Endothelial cell of umbilical vein (primary cell): ENCODE measurements at regions not wholly inside any gene's neighbourhood (a gene's known extent, or its start where the extent isn't known, plus 50 kb on each side); places are given as distances from the start of the nearest gene placed in this dataset.

Source experiments
- BruUV-seq: library from RNA; stranded (reverse); fragments of 400-500 nt; replicated peaks from 2 replicates; lab custom pipeline; 2021; lab: Mats Ljungman, UMichigan
- CTCF ChIA-PET: fragments of 300-600, 350-600 bp; sonication (Branson Sonifier 250); formaldehyde crosslinking; loops from one replicate; lab custom pipeline; 2021; ENCODE audit warnings: antibody characterized with exemption, inconsistent platforms; lab: Charles Lee
- POLR2A ChIA-PET: fragments of 300-600, 350-600 bp; sonication (Branson Sonifier 250); formaldehyde crosslinking; loops from one replicate; lab custom pipeline; 2021; ENCODE audit warnings: antibody characterized with exemption, inconsistent platforms; lab: Charles Lee
- DNase-seq: peaks from one replicate; pipeline ENCODE4 v3.0.0-alpha.2; 2011; ENCODE audit warnings: low read depth, low spot score
- FAIRE-seq: peaks from 2 replicates; lab custom pipeline; 2011; peaks lifted over from hg19 to GRCh38; lab: Jason Lieb, UNC
- H2AFZ ChIP-seq: 2 replicates; pipeline ENCODE4 v1.6.0; 2012; ENCODE audit warnings: low read depth, low read length, control low read depth, inconsistent platforms
- H3K27ac ChIP-seq: 2 replicates; pipeline ENCODE4 v1.5.1; 2011; ENCODE audit warnings: low read depth, mild to moderate bottlenecking, control low read depth, low read length, moderate library complexity; ENCODE audit not compliant: insufficient read depth
- H3K27me3 ChIP-seq, 2 experiments: 2 replicates each; pipeline versions ENCODE4 v1.6.0 to v1.6.1; 2011; ENCODE audit warnings: low read length in 2 of 2, mixed read lengths in 1 of 2; ENCODE audit not compliant: control insufficient read depth in 2 of 2, insufficient read depth in 2 of 2
- H3K36me3 ChIP-seq, 2 experiments: 2 replicates in 1 of 2; 3 replicates in 1 of 2; pipeline ENCODE4 v1.5.1; 2011; ENCODE audit warnings: low read length in 2 of 2, mild to moderate bottlenecking in 1 of 2, moderate library complexity in 1 of 2; ENCODE audit not compliant: control insufficient read depth in 2 of 2, insufficient read depth in 2 of 2; ENCODE audit errors: extremely low read depth in 1 of 2
- H3K4me1 ChIP-seq: 3 replicates; pipeline ENCODE4 v1.5.1; 2011; ENCODE audit warnings: mild to moderate bottlenecking, low read length; ENCODE audit not compliant: control insufficient read depth, insufficient read depth; ENCODE audit errors: extremely low read depth
- H3K4me2 ChIP-seq: 2 replicates; pipeline ENCODE4 v1.6.1; 2011; ENCODE audit warnings: low read length, control low read depth, mixed read lengths; ENCODE audit not compliant: insufficient read depth
- H3K4me3 ChIP-seq, 3 experiments: fragments of 200-600 bp in 1 of 3; sonication (generic), shearing (Covaris generic) in 1 of 3; replicated peaks in 1 of 3; 2 replicates each; pipeline ENCODE4 v1.5.1; 2011 to 2016; ENCODE audit warnings: control low read depth in 3 of 3, low read length in 3 of 3, mild to moderate bottlenecking in 2 of 3, inconsistent platforms in 1 of 3, low read depth in 1 of 3, moderate library complexity in 1 of 3; ENCODE audit not compliant: insufficient read depth in 1 of 3
- H3K79me2 ChIP-seq: 2 replicates; pipeline ENCODE4 v1.6.0; 2012; ENCODE audit warnings: low read length, inconsistent platforms; ENCODE audit not compliant: control insufficient read depth, insufficient read depth
- H3K9ac ChIP-seq: replicated peaks from 2 replicates; pipeline ENCODE3; 2011; ENCODE audit warnings: low read length, control low read depth; ENCODE audit not compliant: insufficient read depth; ENCODE audit errors: extremely low read depth
- H3K9me1 ChIP-seq: replicated peaks from 3 replicates; pipeline ENCODE4 v1.6.0; 2011; ENCODE audit warnings: mild to moderate bottlenecking, low read length; ENCODE audit not compliant: control insufficient read depth, insufficient read depth; ENCODE audit errors: extremely low read depth
- H3K9me3 ChIP-seq: replicated peaks from 2 replicates; pipeline ENCODE4 v1.5.1; 2012; ENCODE audit warnings: low read length, inconsistent platforms; ENCODE audit not compliant: control insufficient read depth, insufficient read depth
- H4K20me1 ChIP-seq: replicated peaks from 2 replicates; pipeline ENCODE3; 2011; ENCODE audit warnings: mild to moderate bottlenecking, low read length; ENCODE audit not compliant: control insufficient read depth, insufficient read depth; ENCODE audit errors: extremely low read depth
- CTCF ChIP-seq, 2 donors: IDR thresholded peaks; 1 replicate in 1 of 2; 2 replicates in 1 of 2; pipeline ENCODE4 v1.5.1; 2011; ENCODE audit warnings: low read length in 2 of 2, mild to moderate bottlenecking in 2 of 2, moderate library complexity in 2 of 2, control low read depth in 1 of 2, inconsistent platforms in 1 of 2, low read depth in 1 of 2; ENCODE audit not compliant: insufficient read depth in 1 of 2; ENCODE audit errors: extremely low read depth in 1 of 2
- EZH2 ChIP-seq: IDR thresholded peaks from 2 replicates; pipeline ENCODE4 v1.6.1; 2012; ENCODE audit warnings: borderline replicate concordance, low read depth, mild to moderate bottlenecking, moderate library complexity, low read length, inconsistent platforms; ENCODE audit not compliant: severe bottlenecking
- FOS ChIP-seq: IDR thresholded peaks from 2 replicates; pipeline ENCODE4 v1.6.1; 2011; ENCODE audit warnings: mild to moderate bottlenecking, low read length, moderate library complexity, borderline replicate concordance; ENCODE audit not compliant: insufficient read depth
- GATA2 ChIP-seq: IDR thresholded peaks from 2 replicates; pipeline ENCODE4 v1.7.0; 2011; ENCODE audit warnings: low read depth, mild to moderate bottlenecking, moderate library complexity, mixed read lengths, low read length; ENCODE audit not compliant: insufficient read length, insufficient read depth
- JUN ChIP-seq: IDR thresholded peaks from 2 replicates; pipeline ENCODE4 v1.6.1; 2011; ENCODE audit warnings: borderline replicate concordance, low read depth; ENCODE audit not compliant: insufficient read length, insufficient read depth
- MYC ChIP-seq: IDR thresholded peaks from one replicate; pipeline ENCODE4 v1.6.1; 2011; ENCODE audit warnings: mild to moderate bottlenecking, low read depth, low read length
- POLR2A ChIP-seq: IDR thresholded peaks from 2 replicates; pipeline ENCODE4 v1.6.1; 2012; ENCODE audit warnings: low read depth, mild to moderate bottlenecking, control low read depth, low read length
- POLR2AphosphoS5 ChIP-seq: IDR thresholded peaks from 2 replicates; pipeline ENCODE4 v1.6.1; 2012; ENCODE audit warnings: low read depth, mild to moderate bottlenecking, control low read depth, low read length, moderate library complexity; ENCODE audit not compliant: insufficient read depth
- dilution Hi-C: fragments of 300-500 bp; cut with MboI; formaldehyde crosslinking; loops from one replicate; pipeline ENCODE4 v1.15.0; 2019; ENCODE audit warnings: low sequenced_read_pairs; ENCODE audit not compliant: extremely low pct_ligation_motif_present
- intact Hi-C: fragments of 100-400 bp; cut with micrococcal nuclease; formaldehyde crosslinking; loops from one replicate; pipeline ENCODE4 v1.10.0; 2022
- TF ChIP-seq, protein P1 (sequence below): IDR thresholded peaks from 2 replicates; pipeline ENCODE4 v1.6.1; 2011; ENCODE audit not compliant: insufficient read depth, insufficient read length

GRCh38 chr5:25435882-25436281, 791.1 kb upstream of the CDH10 start:
- Histone ChIP-seq H3K9ac (no peak overlapping the region), H3K4me2 (no peak overlapping the region), H4K20me1 (no peaks in the 10 kb centered on the region), H3K27me3 (no peaks in the 10 kb centered on the region), H3K36me3 (no peaks in the 10 kb centered on the region), H3K4me1 (no peaks in the 10 kb centered on the region), H3K9me1 (no peaks in the 10 kb centered on the region), H3K79me2 (no peaks in the 10 kb centered on the region), H3K27ac (no peak overlapping the region), H3K9me3 (peaks cover 3% of the 10 kb centered on the region), H2AFZ (no peak overlapping the region), H3K4me3 (no peak overlapping the region)
- BruUV-seq: no TSS peak
- TF ChIP-seq JUN (no peak), GATA2 (no peak), EZH2 (no peak), CTCF (IDR thresholded peaks at IDR 0.05; ENCODE audit: extremely low read depth in 1 of 2, insufficient read depth in 1 of 2, low read depth in 1 of 2, low read length in 2 of 2) (no peak), POLR2AphosphoS5 (no peak), MYC (no peak), FOS (no peak), POLR2A (no peak)
- TF ChIP-seq, protein P1, sequence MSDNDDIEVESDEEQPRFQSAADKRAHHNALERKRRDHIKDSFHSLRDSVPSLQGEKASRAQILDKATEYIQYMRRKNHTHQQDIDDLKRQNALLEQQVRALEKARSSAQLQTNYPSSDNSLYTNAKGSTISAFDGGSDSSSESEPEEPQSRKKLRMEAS: no peak
- CTCF ChIA-PET: no interaction called here
- DNase-seq (no peak), FAIRE-seq (no peak)
- intact Hi-C loops (no loop called here), dilution Hi-C loops (no loop called here)
- POLR2A ChIA-PET: no interaction called here
